ENCODE measurements at regions not wholly inside any gene's neighbourhood (a gene's known extent, or its start where the extent isn't known, plus 50 kb on each side); places are given as distances from the start of the nearest gene placed in this dataset.

DNA sequence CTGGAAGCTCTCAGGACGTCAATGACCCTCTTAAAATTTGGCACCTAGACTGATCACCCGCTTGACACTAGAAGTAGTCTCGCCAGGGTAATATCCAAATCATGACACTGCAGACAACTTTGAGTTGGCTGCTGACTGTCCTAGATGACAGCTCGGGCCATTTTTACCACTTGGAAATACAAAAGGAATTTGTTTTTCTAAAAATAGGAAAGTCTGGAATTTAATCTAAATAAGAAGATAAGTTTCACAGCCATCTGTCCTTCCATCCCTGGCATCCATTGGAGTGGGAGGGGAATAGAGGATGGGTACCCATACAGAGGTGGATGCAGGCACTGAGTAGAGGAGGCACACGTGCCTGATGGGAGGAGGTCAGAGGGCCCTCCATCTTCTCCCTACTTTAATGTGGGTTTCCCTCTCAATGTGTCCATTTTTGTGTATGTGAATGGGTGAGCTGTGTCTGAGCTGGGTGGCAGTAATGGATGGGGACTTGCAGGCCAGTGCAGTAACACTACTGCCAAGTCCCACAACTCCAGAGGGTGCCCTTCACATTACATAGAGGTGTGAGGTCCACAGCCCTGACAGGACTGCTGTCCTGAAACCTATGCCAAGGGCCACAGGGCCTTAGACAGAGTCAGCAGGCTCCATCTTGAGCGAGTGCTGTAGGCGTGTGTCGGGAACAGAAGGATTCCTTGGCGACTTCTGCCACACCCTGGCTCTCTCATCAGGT lies 104.8 kb upstream of the IPO9 start:
- TF ChIP-seq CTCF (IDR thresholded peaks at IDR 0.05; ENCODE audit: low read depth, low read length): no peak
- peak in 1 of 2 donors; percentile 57 for DNase-seq (ENCODE audit: low read depth in 1 of 2, low spot score in 1 of 2)
- Histone ChIP-seq H3K4me1 (ENCODE audit: low read depth) (peaks cover 82% of the 10 kb centered on the region), H3K27me3 (no peaks in the 10 kb centered on the region), H3K27ac (peak overlapping the region; percentile 95), H3K4me3 (no peak overlapping the region), H3K36me3 (no peaks in the 10 kb centered on the region), H3K9me3 (ENCODE audit: low read depth) (no peaks in the 10 kb centered on the region)

DNA sequence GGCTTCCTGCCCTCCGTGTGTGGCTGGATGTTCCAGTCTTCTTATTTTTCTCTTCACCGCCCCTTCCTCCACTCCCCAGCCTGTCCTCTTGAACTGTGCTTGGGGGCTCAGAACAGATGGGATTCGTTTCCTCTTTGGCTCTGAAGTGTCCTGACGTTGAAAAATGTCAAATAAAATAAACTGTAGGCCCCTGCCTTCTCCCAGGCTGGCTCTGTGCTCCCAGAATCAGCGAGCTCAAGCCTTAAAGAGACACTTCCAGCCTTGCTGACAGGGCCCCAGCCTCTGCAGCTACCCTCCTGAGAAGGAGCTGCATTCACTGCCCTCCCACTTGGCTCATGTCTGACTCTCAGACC lies 104.2 kb upstream of the IPO9 start:
- H3K9me3 ChIP-seq (ENCODE audit: low read depth): no peaks in the 10 kb centered on the region
- no peaks in the 10 kb centered on the region for H3K27me3 ChIP-seq
- peak overlapping the region; percentile 95 for H3K27ac ChIP-seq
- no peaks in the 10 kb centered on the region for H3K36me3 ChIP-seq
- TF ChIP-seq CTCF (IDR thresholded peaks at IDR 0.05; ENCODE audit: low read depth, low read length): no peak
- DNase-seq (ENCODE audit: low read depth in 1 of 2, low spot score in 1 of 2): peak; percentile 41 to 44
- peaks cover 80% of the 10 kb centered on the region for H3K4me1 ChIP-seq (ENCODE audit: low read depth)
- no peak overlapping the region for H3K4me3 ChIP-seq

- Histone ChIP-seq H3K4me1 (ENCODE audit: low read depth) (peaks cover 76% of the 10 kb centered on the region), H3K9me3 (ENCODE audit: low read depth) (no peaks in the 10 kb centered on the region), H3K27me3 (no peaks in the 10 kb centered on the region), H3K4me3 (no peak overlapping the region), H3K36me3 (no peaks in the 10 kb centered on the region), H3K27ac (peak overlapping the region; percentile 95)
- DNase-seq (ENCODE audit: low read depth in 1 of 2, low spot score in 1 of 2): no peak
- TF ChIP-seq CTCF (IDR thresholded peaks at IDR 0.05; ENCODE audit: low read depth, low read length): no peak
Observed at GRCh38 chr1:201726700-201727099, 102.3 kb upstream of the IPO9 start.

DNA sequence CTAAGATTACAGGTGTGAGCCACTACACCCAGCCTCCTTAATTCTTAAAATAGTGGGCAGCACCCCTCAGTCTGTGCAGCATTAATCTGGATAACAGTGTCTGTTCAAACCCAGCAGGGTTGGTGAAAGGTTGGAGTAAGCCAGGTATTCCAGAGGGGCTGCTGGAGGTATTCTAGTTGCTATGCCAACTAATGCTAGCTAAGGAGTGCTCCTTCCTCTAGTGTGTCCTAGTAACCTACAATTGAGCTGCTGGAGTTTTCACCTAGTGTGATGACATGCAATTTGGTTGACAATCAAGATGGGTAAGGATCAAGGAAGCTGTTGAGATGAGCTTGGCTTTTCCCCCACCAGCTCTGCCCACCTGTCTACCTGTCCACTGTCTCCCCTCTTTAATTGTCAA lies 100.2 kb upstream of the IPO9 start:
- Histone ChIP-seq H3K4me1 (ENCODE audit: low read depth) (peaks cover 78% of the 10 kb centered on the region), H3K27me3 (no peaks in the 10 kb centered on the region), H3K4me3 (no peak overlapping the region), H3K36me3 (no peaks in the 10 kb centered on the region), H3K27ac (peak overlapping the region; percentile 100), H3K9me3 (ENCODE audit: low read depth) (no peaks in the 10 kb centered on the region)
- no peak for DNase-seq (ENCODE audit: low read depth in 1 of 2, low spot score in 1 of 2)
- no peak for TF ChIP-seq CTCF (IDR thresholded peaks at IDR 0.05; ENCODE audit: low read depth, low read length)

DNA sequence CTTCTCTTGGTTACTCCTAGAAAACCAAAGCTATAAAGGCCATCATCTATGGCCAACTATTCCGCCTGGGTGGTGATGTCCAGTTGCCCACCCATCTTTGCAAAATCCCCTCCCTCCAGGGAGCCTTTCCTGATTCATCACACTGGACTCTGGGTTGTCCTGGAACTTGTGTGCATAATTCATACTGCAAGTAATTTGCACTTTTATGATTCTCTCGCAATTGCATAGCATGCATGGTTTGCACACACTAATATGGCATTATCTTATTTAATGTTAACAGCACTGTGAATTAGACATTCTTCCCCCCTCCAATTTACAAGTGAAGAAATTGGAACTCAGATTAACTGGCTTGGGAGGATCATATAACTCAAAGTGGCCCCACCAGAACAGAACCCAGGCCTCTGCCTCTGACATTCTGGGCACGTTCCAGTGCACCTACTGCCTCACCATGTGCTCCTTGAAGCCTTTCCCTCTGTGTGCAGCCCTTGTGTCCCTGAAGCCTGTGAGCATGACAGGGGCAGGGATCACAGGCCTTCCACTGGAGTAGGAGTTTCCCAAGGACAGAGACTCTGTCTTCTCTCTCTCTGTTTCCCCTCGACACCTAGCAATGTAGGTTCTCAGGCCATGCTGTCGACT lies 98.9 kb upstream of the IPO9 start:
- Histone ChIP-seq H3K9me3 (ENCODE audit: low read depth) (no peaks in the 10 kb centered on the region), H3K36me3 (no peaks in the 10 kb centered on the region), H3K4me1 (ENCODE audit: low read depth) (peaks cover 74% of the 10 kb centered on the region), H3K27ac (peak overlapping the region; percentile 100), H3K4me3 (no peak overlapping the region), H3K27me3 (no peaks in the 10 kb centered on the region)
- DNase-seq (ENCODE audit: low read depth in 1 of 2, low spot score in 1 of 2): peak in 1 of 2 donors; percentile 44
- no peak for TF ChIP-seq CTCF (IDR thresholded peaks at IDR 0.05; ENCODE audit: low read depth, low read length)

Data from cardiac muscle cell (in vitro differentiated cells and primary cell).